GM23248 (cell line): ENCODE measurements at regions not wholly inside any gene's neighbourhood (a gene's known extent, or its start where the extent isn't known, plus 50 kb on each side); places are given as distances from the start of the nearest gene placed in this dataset.

Experiments used
- EZH2 ChIP-seq: fragments of 200-600 bp; sonication (generic); IDR thresholded peaks from 2 replicates; pipeline ENCODE4 v1.6.1; 2018; ENCODE audit warnings: antibody characterized with exemption, mild to moderate bottlenecking; ENCODE audit not compliant: insufficient read depth, poor library complexity, severe bottlenecking
- EZH2phosphoT487 ChIP-seq: fragments of 200-600 bp; sonication (generic); IDR thresholded peaks from 2 replicates; pipeline ENCODE4 v1.6.1; 2018; ENCODE audit warnings: antibody characterized with exemption, moderate library complexity, mild to moderate bottlenecking, low read depth; ENCODE audit not compliant: insufficient read depth

- TF ChIP-seq EZH2 = no peak
- no peak for TF ChIP-seq EZH2phosphoT487
Measured at GRCh38 chr1:5658340-5659316, 333.6 kb downstream of the NPHP4 start.
